ENCODE measurements at regions not wholly inside any gene's neighbourhood (a gene's known extent, or its start where the extent isn't known, plus 50 kb on each side); places are given as distances from the start of the nearest gene placed in this dataset.

DNA sequence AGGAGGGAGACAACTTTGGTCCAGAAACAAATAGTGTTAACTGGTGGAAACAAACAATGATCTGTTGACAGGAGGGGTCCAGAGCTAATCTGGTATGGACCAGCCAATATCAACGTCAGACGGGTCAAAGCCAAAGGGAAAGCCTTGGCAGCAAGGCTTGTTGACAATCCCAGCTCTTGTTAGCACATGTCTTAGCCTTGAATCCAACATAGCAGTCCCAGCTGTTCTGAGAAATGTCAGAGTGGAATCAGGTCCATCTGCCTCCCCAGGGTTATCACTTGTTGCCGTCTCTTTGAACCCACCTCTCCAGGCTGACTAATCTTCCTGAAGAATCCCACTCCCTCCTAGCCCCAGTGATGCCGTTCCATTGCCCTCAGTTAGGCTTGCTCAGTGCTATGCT lies 404.6 kb upstream of the MCTP2 start:
- 0% methylated on average over 4 of the region's 4 CpGs for WGBS (ENCODE audit: insufficient coverage, low coverage, missing lambda C conversion rate)
- Histone ChIP-seq H4K20me1 (replicated peaks; ENCODE audit: control insufficient read depth, insufficient read depth, low read length) (no peaks in the 10 kb centered on the region), H3K4me1 (replicated peaks in 1 of 2; ENCODE audit: control insufficient read depth in 2 of 2, insufficient read depth in 2 of 2, low read length in 2 of 2) (no peaks in the 10 kb centered on the region), H3K9me1 (ENCODE audit: control insufficient read depth, insufficient read depth, low read length) (no peaks in the 10 kb centered on the region), H3K27me3 (ENCODE audit: control insufficient read depth in 2 of 2, insufficient read depth in 2 of 2, low read length in 2 of 2) (no peaks in the 10 kb centered on the region), H2AFZ (ENCODE audit: low read depth, low read length) (no peak overlapping the region), H3K27ac (ENCODE audit: extremely low read depth, low read depth, low read length) (no peak overlapping the region), H3K9ac (ENCODE audit: insufficient read depth in 1 of 2, low read depth in 2 of 2, low read length in 2 of 2) (no peak overlapping the region), H3K4me2 (ENCODE audit: insufficient read depth, low read length) (no peak overlapping the region), H3K9me3 (replicated peaks; ENCODE audit: control insufficient read depth, insufficient read depth, low read depth, low read length) (no peaks in the 10 kb centered on the region), H3K79me2 (ENCODE audit: control insufficient read depth, insufficient read depth, low read length) (no peaks in the 10 kb centered on the region), H3K36me3 (ENCODE audit: control insufficient read depth, insufficient read depth, low read length) (no peaks in the 10 kb centered on the region), H3K4me3 (no peak overlapping the region)
- no peak for FAIRE-seq
- ChIA-PET POLR2A (interaction anchor here (0.7 kb wide), 1 partner anchor 859 kb away, joined by 3 read pairs; no protein-coding TSS in a partner anchor), CTCF (ENCODE audit: low intra/inter-chr PET ratio) (no interaction called here)
- intact Hi-C loops (cut with micrococcal nuclease) (no loop called here), in situ Hi-C loops (cut with MboI) (no loop called here)
- no peak for ATAC-seq
- BruUV-seq (replicated peaks), result no TSS peak
- no peak for DNase-seq (ENCODE audit: extremely low read depth in 1 of 4, low spot score in 3 of 4)
- no peak for TF ChIP-seq HDAC2 (IDR thresholded peaks at IDR 0.05)
- TF ChIP-seq, protein P1, sequence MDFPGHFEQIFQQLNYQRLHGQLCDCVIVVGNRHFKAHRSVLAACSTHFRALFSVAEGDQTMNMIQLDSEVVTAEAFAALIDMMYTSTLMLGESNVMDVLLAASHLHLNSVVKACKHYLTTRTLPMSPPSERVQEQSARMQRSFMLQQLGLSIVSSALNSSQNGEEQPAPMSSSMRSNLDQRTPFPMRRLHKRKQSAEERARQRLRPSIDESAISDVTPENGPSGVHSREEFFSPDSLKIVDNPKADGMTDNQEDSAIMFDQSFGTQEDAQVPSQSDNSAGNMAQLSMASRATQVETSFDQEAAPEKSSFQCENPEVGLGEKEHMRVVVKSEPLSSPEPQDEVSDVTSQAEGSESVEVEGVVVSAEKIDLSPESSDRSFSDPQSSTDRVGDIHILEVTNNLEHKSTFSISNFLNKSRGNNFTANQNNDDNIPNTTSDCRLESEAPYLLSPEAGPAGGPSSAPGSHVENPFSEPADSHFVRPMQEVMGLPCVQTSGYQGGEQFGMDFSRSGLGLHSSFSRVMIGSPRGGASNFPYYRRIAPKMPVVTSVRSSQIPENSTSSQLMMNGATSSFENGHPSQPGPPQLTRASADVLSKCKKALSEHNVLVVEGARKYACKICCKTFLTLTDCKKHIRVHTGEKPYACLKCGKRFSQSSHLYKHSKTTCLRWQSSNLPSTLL (IDR thresholded peaks at IDR 0.05), result no peak
- TF ChIP-seq, protein P2, sequence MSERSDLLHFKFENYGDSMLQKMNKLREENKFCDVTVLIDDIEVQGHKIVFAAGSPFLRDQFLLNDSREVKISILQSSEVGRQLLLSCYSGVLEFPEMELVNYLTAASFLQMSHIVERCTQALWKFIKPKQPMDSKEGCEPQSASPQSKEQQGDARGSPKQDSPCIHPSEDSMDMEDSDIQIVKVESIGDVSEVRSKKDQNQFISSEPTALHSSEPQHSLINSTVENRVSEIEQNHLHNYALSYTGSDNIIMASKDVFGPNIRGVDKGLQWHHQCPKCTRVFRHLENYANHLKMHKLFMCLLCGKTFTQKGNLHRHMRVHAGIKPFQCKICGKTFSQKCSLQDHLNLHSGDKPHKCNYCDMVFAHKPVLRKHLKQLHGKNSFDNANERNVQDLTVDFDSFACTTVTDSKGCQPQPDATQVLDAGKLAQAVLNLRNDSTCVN (CRISPR knock-in tag; IDR thresholded peaks at IDR 0.05), result no peak
- TF ChIP-seq, protein P3, sequence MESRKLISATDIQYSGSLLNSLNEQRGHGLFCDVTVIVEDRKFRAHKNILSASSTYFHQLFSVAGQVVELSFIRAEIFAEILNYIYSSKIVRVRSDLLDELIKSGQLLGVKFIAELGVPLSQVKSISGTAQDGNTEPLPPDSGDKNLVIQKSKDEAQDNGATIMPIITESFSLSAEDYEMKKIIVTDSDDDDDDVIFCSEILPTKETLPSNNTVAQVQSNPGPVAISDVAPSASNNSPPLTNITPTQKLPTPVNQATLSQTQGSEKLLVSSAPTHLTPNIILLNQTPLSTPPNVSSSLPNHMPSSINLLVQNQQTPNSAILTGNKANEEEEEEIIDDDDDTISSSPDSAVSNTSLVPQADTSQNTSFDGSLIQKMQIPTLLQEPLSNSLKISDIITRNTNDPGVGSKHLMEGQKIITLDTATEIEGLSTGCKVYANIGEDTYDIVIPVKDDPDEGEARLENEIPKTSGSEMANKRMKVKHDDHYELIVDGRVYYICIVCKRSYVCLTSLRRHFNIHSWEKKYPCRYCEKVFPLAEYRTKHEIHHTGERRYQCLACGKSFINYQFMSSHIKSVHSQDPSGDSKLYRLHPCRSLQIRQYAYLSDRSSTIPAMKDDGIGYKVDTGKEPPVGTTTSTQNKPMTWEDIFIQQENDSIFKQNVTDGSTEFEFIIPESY (CRISPR knock-in tag; IDR thresholded peaks at IDR 0.05), result no peak
- TF ChIP-seq NCOA4 (IDR thresholded peaks at IDR 0.05; ENCODE audit: partially characterized antibody), result no peak

All from K562 (cell line).